Fibroblast of lung (primary cell): ENCODE measurements at regions not wholly inside any gene's neighbourhood (a gene's known extent, or its start where the extent isn't known, plus 50 kb on each side); places are given as distances from the start of the nearest gene placed in this dataset.

Experiments
- EZH2 ChIP-seq: IDR thresholded peaks from 2 replicates; pipeline ENCODE4 v1.5.1; 2012; ENCODE audit warnings: low read length, control low read depth, mild to moderate bottlenecking; ENCODE audit errors: missing control alignments
- TF ChIP-seq, protein P1 (sequence below), 2 donors: IDR thresholded peaks in 1 of 2; conservative IDR thresholded peaks in 1 of 2; 1 replicate in 1 of 2; 2 replicates in 1 of 2; pipeline ENCODE4 v1.5.1; 2011 to 2012; ENCODE audit warnings: low read length in 2 of 2, control low read depth in 1 of 2, inconsistent platforms in 1 of 2, low read depth in 1 of 2, mild to moderate bottlenecking in 1 of 2

DNA sequence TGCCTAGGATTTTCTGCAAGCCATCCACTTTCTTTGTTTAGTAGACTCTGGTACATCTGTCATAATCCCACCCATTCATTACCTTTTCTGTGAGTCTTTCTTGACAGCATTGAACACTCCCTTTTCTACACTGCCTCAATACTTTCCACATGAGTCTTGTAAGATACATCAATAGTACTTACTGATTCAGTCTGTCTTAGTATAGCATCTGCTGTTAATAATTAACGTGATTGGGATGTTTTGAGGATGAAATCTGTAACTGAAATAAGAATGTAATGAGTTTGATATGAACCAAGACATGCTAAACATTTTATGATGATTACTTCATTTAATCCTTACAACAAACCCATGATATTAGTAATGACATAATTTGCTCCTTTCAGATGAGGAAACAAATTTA, 196.2 kb upstream of the FOXG1 start:
- TF ChIP-seq, protein P1, sequence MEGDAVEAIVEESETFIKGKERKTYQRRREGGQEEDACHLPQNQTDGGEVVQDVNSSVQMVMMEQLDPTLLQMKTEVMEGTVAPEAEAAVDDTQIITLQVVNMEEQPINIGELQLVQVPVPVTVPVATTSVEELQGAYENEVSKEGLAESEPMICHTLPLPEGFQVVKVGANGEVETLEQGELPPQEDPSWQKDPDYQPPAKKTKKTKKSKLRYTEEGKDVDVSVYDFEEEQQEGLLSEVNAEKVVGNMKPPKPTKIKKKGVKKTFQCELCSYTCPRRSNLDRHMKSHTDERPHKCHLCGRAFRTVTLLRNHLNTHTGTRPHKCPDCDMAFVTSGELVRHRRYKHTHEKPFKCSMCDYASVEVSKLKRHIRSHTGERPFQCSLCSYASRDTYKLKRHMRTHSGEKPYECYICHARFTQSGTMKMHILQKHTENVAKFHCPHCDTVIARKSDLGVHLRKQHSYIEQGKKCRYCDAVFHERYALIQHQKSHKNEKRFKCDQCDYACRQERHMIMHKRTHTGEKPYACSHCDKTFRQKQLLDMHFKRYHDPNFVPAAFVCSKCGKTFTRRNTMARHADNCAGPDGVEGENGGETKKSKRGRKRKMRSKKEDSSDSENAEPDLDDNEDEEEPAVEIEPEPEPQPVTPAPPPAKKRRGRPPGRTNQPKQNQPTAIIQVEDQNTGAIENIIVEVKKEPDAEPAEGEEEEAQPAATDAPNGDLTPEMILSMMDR (conservative IDR thresholded peaks at IDR 0.05 in 1 of 2, IDR thresholded peaks at IDR 0.05 in 1 of 2; ENCODE audit: low read depth in 1 of 2, low read length in 2 of 2) = no peak
- TF ChIP-seq EZH2 = no peak
